ENCODE measurements at regions not wholly inside any gene's neighbourhood (a gene's known extent, or its start where the extent isn't known, plus 50 kb on each side); places are given as distances from the start of the nearest gene placed in this dataset.

GRCh38 chr20:40508821-40509220 is 180.2 kb downstream of the MAFB start:
- TF ChIP-seq CTCF (IDR thresholded peaks at IDR 0.05) (no peak), POLR2A (IDR thresholded peaks at IDR 0.05) (no peak)

Data from tibial nerve (tissue), 3 donors.